ENCODE measurements at regions not wholly inside any gene's neighbourhood (a gene's known extent, or its start where the extent isn't known, plus 50 kb on each side); places are given as distances from the start of the nearest gene placed in this dataset.

DNA sequence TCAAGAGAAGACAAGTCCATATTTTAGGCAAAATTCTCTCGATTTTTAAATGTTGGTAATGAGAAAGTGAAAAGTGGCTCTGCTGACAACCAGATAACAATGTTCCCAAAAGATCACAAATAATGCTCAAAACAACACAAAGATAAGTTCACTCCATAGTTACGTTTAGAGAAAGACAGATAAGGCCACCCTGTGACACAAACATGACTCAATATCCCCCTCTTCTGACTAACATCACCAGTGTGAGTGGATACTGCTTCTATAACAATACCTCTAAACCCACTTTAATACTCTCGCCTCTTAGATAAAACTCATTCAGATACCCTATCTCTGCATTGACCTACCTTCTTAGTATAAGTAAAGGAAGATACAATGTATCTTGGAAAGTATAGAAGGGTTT lies 51.2 kb upstream of the RGS7 start:
- TF ChIP-seq POLR2A (IDR thresholded peaks at IDR 0.05): no peak
- TF ChIP-seq, protein P1, sequence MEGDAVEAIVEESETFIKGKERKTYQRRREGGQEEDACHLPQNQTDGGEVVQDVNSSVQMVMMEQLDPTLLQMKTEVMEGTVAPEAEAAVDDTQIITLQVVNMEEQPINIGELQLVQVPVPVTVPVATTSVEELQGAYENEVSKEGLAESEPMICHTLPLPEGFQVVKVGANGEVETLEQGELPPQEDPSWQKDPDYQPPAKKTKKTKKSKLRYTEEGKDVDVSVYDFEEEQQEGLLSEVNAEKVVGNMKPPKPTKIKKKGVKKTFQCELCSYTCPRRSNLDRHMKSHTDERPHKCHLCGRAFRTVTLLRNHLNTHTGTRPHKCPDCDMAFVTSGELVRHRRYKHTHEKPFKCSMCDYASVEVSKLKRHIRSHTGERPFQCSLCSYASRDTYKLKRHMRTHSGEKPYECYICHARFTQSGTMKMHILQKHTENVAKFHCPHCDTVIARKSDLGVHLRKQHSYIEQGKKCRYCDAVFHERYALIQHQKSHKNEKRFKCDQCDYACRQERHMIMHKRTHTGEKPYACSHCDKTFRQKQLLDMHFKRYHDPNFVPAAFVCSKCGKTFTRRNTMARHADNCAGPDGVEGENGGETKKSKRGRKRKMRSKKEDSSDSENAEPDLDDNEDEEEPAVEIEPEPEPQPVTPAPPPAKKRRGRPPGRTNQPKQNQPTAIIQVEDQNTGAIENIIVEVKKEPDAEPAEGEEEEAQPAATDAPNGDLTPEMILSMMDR (IDR thresholded peaks at IDR 0.05): no peak
